Spinal cord (tissue), 9 donors: ENCODE measurements at regions not wholly inside any gene's neighbourhood (a gene's known extent, or its start where the extent isn't known, plus 50 kb on each side); places are given as distances from the start of the nearest gene placed in this dataset.

Source experiments
- DNase-seq, 6 donors: peaks; one replicate each; pipeline versions ENCODE4 v3.0.0 to v3.0.0-alpha.2; 2013 to 2015; ENCODE audit warnings: low spot score in 6 of 6, low read depth in 4 of 6
- H3K27ac ChIP-seq: one replicate; pipeline ENCODE4 v1.5.1; 2013; ENCODE audit warnings: low read depth, low read length, control low read depth
- H3K27me3 ChIP-seq: one replicate; pipeline ENCODE4 v1.6.1; 2013; ENCODE audit warnings: low read length; ENCODE audit not compliant: control insufficient read depth, insufficient read depth
- H3K36me3 ChIP-seq: one replicate; pipeline ENCODE4 v1.6.1; 2013; ENCODE audit warnings: low read length; ENCODE audit not compliant: control insufficient read depth, insufficient read depth
- H3K4me1 ChIP-seq: one replicate; pipeline ENCODE4 v1.6.1; 2013; ENCODE audit warnings: low read length; ENCODE audit not compliant: control insufficient read depth, insufficient read depth
- H3K4me3 ChIP-seq: one replicate; pipeline ENCODE4 v1.5.1; 2013; ENCODE audit warnings: low read depth, low read length, control low read depth
- H3K9me3 ChIP-seq: one replicate; pipeline ENCODE4 v1.6.1; 2013; ENCODE audit warnings: low read length; ENCODE audit not compliant: control insufficient read depth, insufficient read depth
- WGBS: methylation state at CpG from one replicate; pipeline ENCODE4 v1.1.5; 2013; ENCODE audit warnings: missing lambda C conversion rate; ENCODE audit not compliant: insufficient coverage; 5-methylcytosine and 5-hydroxymethylcytosine counted together
- donor health status: healthy.

GRCh38 chr10:128373831-128374230 is 247.6 kb upstream of the MKI67 start:
- Histone ChIP-seq H3K4me3 (no peak overlapping the region), H3K27ac (no peak overlapping the region), H3K4me1 (no peaks in the 10 kb centered on the region), H3K36me3 (no peaks in the 10 kb centered on the region), H3K27me3 (no peaks in the 10 kb centered on the region), H3K9me3 (no peaks in the 10 kb centered on the region)
- WGBS = 90% methylated on average over 7 of the region's 7 CpGs
- DNase-seq = no peak

GRCh38 chr10:128375171-128375570 is 248.9 kb upstream of the MKI67 start:
- Histone ChIP-seq H3K4me3 (no peak overlapping the region), H3K4me1 (no peaks in the 10 kb centered on the region), H3K9me3 (no peaks in the 10 kb centered on the region), H3K27me3 (no peaks in the 10 kb centered on the region), H3K27ac (no peak overlapping the region), H3K36me3 (no peaks in the 10 kb centered on the region)
- peak in 1 of 6 donors; percentile 42 for DNase-seq
- WGBS = 40% methylated on average over 2 of the region's 7 CpGs

GRCh38 chr10:128377364-128377987 is 251.3 kb upstream of the MKI67 start:
- no peak for DNase-seq
- 47% methylated on average over 5 of the region's 9 CpGs for WGBS
- Histone ChIP-seq H3K27me3 (no peaks in the 10 kb centered on the region), H3K36me3 (no peaks in the 10 kb centered on the region), H3K4me1 (no peaks in the 10 kb centered on the region), H3K9me3 (no peaks in the 10 kb centered on the region), H3K4me3 (no peak overlapping the region), H3K27ac (no peak overlapping the region)

GRCh38 chr10:128377988-128378387 is 251.8 kb upstream of the MKI67 start:
- 91% methylated on average over 3 of the region's 3 CpGs for WGBS
- DNase-seq = no peak
- Histone ChIP-seq H3K36me3 (no peaks in the 10 kb centered on the region), H3K4me3 (no peak overlapping the region), H3K9me3 (no peaks in the 10 kb centered on the region), H3K4me1 (no peaks in the 10 kb centered on the region), H3K27me3 (no peaks in the 10 kb centered on the region), H3K27ac (no peak overlapping the region)

GRCh38 chr10:128380946-128381345 is 254.7 kb upstream of the MKI67 start:
- H3K27me3 ChIP-seq = no peaks in the 10 kb centered on the region
- no peak overlapping the region for H3K27ac ChIP-seq
- no peak for DNase-seq
- no peaks in the 10 kb centered on the region for H3K36me3 ChIP-seq
- H3K9me3 ChIP-seq = no peaks in the 10 kb centered on the region
- H3K4me3 ChIP-seq = no peak overlapping the region
- H3K4me1 ChIP-seq = no peaks in the 10 kb centered on the region
- WGBS = 91% methylated on average over 3 of the region's 4 CpGs

GRCh38 chr10:128382225-128382624 is 256.0 kb upstream of the MKI67 start:
- Histone ChIP-seq H3K27me3 (no peaks in the 10 kb centered on the region), H3K4me3 (no peak overlapping the region), H3K9me3 (no peaks in the 10 kb centered on the region), H3K27ac (no peak overlapping the region), H3K36me3 (no peaks in the 10 kb centered on the region), H3K4me1 (peaks cover 5% of the 10 kb centered on the region)
- DNase-seq = no peak
- WGBS = 56% methylated on average over 3 of the region's 3 CpGs

GRCh38 chr10:128384831-128385230 is 258.6 kb upstream of the MKI67 start:
- H3K36me3 ChIP-seq = no peaks in the 10 kb centered on the region
- H3K27ac ChIP-seq = no peak overlapping the region
- WGBS = 86% methylated on average over 10 of the region's 10 CpGs
- H3K4me3 ChIP-seq = no peak overlapping the region
- no peak for DNase-seq
- peaks cover 5% of the 10 kb centered on the region for H3K4me1 ChIP-seq
- no peaks in the 10 kb centered on the region for H3K9me3 ChIP-seq
- no peaks in the 10 kb centered on the region for H3K27me3 ChIP-seq

- DNase-seq = no peak
- Histone ChIP-seq H3K9me3 (no peaks in the 10 kb centered on the region), H3K27ac (no peak overlapping the region), H3K27me3 (no peaks in the 10 kb centered on the region), H3K4me1 (peaks cover 5% of the 10 kb centered on the region), H3K36me3 (no peaks in the 10 kb centered on the region), H3K4me3 (no peak overlapping the region)
- 68% methylated on average over 7 of the region's 7 CpGs for WGBS
Observed at GRCh38 chr10:128386231-128386630, 260.0 kb upstream of the MKI67 start.

GRCh38 chr10:128386816-128387604 is 260.8 kb upstream of the MKI67 start:
- Histone ChIP-seq H3K4me1 (peaks cover 5% of the 10 kb centered on the region), H3K27ac (no peak overlapping the region), H3K27me3 (no peaks in the 10 kb centered on the region), H3K36me3 (no peaks in the 10 kb centered on the region), H3K9me3 (no peaks in the 10 kb centered on the region), H3K4me3 (no peak overlapping the region)
- WGBS = 77% methylated on average over 22 of the region's 24 CpGs
- peak in 2 of 6 donors; percentile 38 to 70 for DNase-seq

- peaks cover 5% of the 10 kb centered on the region for H3K4me1 ChIP-seq
- H3K4me3 ChIP-seq = no peak overlapping the region
- H3K36me3 ChIP-seq = no peaks in the 10 kb centered on the region
- H3K27ac ChIP-seq = no peak overlapping the region
- 56% methylated on average over 2 of the region's 5 CpGs for WGBS
- no peaks in the 10 kb centered on the region for H3K9me3 ChIP-seq
- H3K27me3 ChIP-seq = no peaks in the 10 kb centered on the region
- DNase-seq = peak in 1 of 6 donors; percentile 58
Observed at GRCh38 chr10:128390596-128390995, 264.4 kb upstream of the MKI67 start.
